HG02588 (cell line): ENCODE measurements at regions not wholly inside any gene's neighbourhood (a gene's known extent, or its start where the extent isn't known, plus 50 kb on each side); places are given as distances from the start of the nearest gene placed in this dataset.
"Not testable (repeated sequence)": the region's sequence is repeated elsewhere in the genome, so short reads cannot be mapped to it uniquely, and the experiment has no call there.

Experiments
- ATAC-seq: cut with Tn5 transposase; IDR thresholded peaks from one replicate; pipeline ENCODE4 v1.9.1; 2021; ENCODE audit warnings: mild to moderate bottlenecking, moderate library complexity; ENCODE audit not compliant: unreplicated experiment

DNA sequence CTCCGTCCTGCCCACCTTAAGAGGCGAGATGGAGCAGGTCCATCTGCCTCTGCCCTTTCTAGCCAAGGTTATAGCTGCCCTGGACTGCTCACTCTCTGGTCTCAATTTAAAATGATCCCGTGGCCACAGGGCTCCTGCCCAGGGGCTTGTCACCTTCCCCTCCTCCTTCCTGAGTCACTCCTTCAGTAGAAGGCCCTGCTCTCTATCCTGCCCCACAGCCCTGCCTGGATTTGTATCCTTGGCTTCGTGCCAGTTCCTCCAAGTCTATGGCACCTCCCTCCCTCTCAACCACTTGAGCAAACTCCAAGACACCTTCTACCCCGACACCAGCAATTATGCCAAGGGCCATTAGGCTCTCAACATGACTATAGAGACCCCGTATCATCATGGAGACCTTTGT, 105.3 kb upstream of the PZP start:
- ATAC-seq: not testable (repeated sequence)

DNA sequence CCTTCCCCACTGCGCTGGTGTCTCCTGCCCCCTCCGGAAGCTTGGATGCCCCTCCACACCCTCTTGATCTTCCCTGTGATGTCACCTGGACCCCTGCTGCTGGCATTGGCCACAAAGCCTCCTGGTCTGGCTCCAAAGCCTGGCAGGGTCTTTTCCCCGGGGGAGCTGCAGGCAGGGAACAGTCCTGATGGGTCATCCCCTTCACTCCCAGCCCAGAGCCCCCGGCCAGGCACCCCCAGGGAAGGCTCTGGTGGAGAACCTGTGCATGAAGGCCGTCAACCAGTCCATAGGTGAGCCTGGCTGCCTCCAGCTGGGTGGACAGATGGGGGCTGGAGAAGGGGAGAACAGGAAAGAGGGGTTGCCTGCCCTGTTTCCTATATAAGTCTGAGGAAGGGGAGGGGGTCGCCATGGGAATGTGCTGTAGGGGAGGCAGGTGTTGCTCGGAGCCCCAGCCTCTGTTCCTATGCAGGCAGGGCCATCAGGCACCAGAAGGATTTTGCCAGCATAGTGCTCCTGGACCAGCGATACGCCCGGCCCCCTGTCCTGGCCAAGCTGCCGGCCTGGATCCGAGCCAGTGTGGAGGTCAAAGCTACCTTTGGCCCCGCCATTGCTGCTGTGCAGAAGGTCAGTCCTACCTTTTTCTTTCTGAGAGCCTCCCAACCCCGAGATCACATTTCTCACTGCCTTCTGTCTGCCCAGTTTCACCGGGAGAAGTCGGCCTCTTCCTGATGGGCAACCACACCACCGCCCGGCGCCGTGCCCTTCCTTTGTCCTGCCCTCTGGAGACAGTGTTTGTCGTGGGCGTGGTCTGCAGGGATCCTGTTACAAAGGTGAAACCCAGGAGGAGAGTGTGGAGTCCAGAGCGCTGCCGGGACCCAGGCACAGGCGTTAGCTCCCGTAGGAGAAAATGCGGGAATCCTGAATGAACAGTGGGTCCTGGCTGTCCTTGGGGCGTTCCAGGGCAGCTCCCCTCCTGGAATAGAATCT, 104.5 kb upstream of the PZP start:
- not testable (repeated sequence) for ATAC-seq

DNA sequence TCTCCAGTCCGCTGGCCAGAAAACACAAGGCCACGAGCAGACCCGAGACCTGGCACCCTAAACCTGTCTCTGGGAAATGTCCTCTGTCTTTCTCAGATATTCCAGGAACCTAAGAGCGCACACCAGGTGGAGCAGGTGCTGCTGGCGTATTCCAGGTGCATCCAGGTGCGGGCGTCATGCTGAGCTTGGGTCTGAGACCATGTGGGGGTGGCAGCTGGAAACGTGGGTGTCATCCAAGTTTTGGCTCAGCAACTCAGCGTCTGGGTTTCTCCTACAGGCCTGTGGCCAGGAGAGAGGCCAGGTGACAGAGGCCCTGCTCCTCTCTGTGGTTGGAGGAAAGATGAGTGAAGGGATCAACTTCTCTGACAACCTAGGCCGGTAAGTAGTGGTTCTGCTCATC, 103.3 kb upstream of the PZP start:
- not testable (repeated sequence) for ATAC-seq

DNA sequence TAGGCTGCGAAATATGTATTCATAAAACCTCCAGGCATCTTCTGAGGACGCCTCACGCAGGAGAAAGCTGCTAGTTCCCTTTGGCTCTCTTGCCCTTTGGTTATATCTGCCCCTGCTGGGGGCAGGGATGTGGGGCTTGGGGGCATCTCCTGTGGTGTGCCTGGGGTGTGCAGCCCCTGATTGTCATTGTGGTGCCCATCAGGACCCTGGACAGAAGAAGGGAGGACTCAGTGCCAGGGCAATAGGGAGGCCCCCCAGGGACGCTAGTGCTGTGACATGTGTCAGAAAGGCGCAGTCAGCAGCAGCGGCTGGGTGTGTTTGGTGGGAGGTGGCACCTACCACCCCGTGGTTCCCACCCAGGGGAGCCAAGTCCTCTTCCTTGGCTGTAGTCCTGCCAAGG, 102.5 kb upstream of the PZP start:
- not testable (repeated sequence) for ATAC-seq

DNA sequence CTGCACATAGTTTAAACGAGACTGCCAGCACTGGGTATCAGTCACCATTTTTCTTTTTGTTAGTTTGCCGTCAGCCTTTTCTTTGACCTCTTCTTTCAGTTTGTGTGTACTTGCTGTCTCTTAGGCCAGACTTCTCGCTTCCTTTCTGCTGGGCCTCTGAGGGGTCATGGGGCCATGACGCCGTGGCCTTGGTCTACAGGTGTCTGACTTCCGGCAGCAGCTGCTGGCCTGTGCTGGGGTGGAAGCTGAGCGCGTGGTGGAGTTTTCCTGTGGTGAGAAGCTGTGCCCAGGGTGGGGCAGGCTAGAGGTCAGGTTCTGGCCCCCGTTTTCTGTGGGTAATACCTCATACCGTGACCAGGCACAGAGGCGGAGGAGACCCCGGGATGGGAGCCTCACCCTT, 101.6 kb upstream of the PZP start:
- not testable (repeated sequence) for ATAC-seq

DNA sequence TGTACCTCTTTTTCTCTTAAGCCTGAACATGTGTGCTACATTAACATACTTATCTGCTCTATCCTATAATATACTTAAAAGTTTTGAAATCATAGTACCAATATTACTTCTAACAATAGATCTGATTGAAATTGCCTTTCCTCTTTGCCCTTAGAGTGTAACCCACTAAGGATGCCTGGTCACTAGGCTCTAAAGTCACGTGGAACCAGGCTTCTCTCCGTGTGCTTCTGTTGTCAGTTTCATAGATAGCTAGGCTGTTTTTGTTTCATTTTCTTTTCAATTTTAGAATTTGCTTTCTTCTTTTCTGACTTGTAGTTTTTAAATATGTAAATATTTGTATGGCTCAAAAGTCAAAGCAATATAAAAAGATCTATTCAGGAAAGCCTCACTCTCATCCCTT, 100.5 kb upstream of the PZP start:
- peak; percentile 50 for ATAC-seq

DNA sequence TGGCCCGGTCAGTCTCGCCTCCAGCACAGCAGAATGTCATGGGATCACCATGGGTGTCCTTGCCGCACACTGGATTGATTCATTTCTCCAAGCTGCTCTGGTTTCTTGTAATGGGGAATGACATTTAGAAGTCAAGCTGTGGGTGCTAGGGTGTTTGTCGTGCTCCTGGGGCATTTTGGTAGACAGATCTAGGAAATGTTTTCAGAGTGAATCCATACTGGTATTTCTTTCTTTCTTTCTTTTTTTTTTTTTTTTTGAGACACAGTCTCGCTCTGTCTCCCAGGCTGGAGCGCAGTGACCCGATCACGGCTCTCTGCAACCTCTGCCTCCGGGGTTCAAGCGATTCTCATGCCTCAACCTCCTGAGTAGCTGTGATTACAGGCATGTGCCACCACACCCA, 100.0 kb upstream of the PZP start:
- not testable (repeated sequence) for ATAC-seq

DNA sequence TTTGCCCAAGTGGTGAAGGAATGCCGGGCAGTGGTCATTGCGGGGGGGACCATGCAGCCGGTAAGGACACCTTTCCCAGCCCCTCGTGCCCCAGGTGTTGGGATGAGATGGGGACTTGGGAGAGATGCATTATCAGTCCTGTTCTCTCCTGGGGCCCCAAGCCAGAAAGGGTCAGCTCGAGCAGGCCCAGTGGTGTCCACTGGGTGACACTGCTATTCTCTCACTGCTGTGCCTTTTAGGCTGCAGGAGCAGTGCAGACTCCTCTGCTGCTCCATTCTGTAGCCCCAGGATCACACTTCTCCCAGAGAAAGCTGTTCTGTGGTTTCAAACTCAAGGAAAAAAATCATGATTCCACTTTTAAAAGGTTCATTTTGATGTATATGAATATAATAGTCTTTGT, 99.1 kb upstream of the PZP start:
- ATAC-seq: not testable (repeated sequence)

DNA sequence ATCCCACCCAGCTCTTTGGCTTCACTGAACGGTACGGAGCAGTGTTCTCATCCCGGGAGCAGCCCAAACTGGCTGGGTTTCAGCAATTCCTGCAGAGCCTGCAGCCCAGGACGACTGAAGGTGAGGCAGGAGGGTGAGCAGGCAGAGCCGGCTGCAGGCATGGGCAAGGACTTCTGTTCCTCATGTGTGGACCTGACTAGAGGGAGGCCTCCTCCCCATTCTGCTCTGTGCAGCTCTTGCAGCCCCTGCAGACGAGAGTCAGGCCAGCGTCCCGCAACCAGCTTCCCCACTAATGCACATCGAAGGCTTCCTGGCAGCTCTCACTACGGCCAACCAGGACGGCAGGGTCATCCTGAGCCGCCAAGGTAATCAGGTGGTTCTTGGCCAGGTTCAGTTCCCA, 97.8 kb upstream of the PZP start:
- not testable (repeated sequence) for ATAC-seq

DNA sequence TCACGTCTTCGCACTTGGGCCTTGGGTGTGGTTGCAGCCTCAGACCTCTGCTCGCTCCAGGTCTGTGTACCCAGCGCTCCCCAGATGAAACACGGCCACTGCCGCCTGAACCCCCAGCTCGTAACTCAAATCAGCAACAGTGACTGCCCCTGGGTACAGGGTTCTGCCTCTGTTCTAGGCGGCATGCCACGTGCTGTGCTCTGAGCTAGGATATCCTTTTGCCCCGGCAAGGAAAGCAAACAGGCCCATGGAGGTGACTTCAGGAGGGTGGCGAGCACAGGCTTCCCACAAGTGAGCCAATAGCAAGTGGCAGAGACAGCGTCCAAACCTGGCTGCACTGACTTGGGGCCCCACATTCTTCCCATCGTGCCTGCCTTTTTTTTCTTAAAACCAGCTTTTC, 96.3 kb upstream of the PZP start:
- ATAC-seq: not testable (repeated sequence)

DNA sequence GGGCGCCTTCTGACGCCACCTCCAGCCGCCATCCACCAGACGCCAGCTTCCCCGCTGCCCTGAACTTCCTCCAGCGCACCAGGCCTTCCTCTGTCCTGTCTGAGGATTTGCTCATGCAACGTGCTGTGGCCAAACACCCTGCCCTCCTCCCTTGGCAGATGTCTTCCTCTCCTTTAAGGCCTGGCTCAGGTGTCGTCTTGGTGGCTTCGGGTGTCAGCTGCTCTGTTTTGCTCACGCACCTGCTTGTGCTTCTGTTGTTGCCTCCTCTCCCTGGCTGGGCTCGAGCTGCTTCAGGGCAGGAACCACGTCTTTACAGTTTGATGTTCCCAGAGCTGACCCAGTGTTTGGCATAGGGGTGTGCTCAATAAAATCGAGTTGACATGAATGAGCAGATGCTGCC, 87.7 kb upstream of the PZP start:
- not testable (repeated sequence) for ATAC-seq

DNA sequence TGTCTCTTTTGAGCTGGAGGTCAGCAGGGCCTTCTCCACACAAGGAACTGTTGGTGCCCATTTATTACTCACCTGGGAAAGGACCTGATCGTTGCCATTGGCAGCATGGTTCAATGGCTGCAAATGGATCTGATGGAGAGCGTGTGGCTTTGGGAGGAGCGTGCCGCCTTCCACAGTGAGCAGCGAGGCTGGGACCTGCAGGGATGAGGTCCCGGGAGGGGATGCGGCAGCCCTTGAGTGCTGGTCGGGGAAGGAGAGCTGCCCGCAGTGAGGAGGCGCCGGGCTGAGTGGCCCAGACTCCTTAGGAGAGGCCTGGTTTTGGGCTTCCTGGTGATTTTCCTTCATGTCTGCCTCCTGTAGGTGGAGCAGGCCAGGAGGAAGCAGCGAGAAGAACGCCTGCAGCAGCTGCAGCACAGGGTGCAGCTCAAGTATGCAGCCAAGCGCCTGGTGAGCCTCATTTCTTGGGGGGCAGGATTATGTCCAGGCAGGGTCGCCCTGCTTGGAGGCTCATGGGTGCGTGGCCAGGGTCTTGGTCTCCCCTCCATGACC, 86.0 kb upstream of the PZP start:
- not testable (repeated sequence) for ATAC-seq

DNA sequence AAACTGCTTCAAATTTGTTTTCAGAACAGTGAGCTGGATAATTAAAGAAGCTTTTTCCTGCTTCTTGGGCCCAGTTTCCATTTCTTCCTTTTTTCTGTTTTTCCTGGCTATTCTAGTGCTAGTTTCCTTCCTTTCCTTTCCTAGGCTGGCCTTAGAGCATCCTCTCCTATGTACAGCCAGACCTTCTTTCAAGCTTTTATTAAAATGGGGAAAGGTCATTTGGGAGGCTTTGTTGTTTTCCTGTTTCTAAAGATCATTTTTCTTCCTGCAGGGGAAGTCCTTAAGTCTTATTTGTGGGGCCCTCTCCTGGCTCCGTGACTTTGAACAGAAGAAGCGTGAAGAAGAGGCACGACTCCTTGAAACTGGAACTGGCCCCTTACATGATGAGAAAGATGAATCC, 85.2 kb upstream of the PZP start:
- ATAC-seq: not testable (repeated sequence)

DNA sequence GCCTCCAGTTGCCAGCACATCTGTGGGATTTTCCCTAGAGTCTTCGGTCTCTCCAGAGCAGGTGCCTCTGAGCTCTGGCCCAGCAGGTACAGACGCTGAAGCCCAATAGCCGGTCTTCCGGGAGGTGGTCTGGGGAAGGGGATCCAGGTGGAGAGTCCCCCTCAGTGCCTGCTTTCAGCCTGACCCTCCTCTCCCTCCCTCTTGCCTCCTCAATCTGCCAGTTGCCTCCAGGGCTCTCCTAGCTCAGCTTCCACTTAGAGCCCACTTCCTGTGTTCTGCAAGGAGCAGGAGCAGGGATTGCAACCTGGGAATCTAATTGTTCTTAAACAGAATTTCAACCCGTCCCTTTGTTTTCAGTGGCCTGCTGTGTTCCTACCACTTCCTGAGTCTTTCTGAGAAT, 81.8 kb upstream of the PZP start:
- not testable (repeated sequence) for ATAC-seq

DNA sequence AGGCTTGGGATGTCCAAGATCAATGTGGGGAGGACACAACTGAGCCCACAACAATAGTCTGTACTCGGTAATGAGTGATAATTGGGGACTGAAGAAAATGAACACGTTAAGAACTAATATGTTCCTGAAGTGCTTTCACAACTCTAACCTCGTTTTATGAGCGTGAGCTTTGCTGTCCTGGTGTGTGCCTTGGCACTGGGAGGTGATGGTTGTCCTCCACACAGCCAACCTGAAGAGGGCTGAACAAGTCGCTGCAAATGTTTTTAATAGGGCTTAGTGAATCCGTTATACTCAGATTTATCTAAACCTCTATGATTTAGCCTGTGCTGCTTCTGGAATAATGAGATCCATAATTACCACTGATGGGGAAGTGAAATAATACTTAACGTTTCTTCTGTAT, 76.5 kb upstream of the PZP start:
- not testable (repeated sequence) for ATAC-seq

DNA sequence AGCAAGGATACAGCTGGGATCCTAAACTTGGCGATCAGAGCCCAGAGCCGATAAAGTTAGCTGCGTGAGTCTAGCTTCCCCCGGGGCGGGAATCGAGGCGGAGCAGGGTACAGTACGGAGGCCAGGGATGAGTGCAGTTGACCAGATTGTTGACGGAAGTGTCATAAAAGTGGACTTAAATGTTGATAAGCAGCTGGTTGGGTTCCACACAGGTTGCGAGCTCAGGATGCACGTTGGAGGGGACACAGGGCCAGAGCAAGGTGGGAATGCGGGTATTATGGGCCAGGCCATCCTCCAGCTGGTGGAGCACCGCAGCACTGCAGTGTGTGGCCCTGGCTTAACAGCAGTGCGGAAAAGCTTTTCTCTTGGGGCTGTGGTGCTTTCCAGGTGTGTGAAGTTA, 76.0 kb upstream of the PZP start:
- ATAC-seq: peak; percentile 30

DNA sequence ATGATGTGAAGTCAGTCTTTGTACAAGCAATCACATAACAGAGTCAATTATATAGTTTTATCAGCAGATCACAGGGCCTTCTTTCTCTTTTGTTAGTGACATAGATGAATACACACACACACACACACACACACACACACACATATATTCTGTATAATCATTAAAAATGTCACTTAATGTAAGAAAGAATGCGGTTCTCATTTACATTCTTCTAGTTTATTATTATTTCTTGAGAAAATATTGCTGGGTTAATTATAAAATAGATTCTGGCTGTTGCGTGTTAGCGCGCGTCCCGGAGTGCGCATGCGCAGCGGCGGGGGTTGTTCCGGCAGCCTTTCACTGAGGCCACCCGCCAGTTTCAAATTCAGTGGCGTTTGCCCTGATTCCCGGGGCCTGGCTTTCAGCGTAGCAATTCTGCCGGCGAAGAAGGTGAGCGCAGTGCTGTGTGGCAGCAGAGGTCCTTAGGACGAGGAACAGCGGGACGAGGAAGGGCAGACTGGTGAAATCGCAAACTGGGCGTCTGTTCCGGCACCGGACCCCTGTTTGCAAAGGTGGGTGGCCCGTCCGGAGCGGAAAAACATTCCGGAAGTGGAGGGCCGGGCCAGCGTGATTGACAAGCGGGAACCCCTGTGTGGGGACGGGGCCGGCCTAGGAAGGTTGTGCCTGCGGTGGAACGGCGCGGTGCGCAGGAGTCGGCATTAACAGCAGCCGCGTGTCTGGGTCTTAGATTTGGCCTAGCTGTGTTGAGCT, 75.3 kb upstream of the PZP start:
- ATAC-seq: peak; percentile 88

DNA sequence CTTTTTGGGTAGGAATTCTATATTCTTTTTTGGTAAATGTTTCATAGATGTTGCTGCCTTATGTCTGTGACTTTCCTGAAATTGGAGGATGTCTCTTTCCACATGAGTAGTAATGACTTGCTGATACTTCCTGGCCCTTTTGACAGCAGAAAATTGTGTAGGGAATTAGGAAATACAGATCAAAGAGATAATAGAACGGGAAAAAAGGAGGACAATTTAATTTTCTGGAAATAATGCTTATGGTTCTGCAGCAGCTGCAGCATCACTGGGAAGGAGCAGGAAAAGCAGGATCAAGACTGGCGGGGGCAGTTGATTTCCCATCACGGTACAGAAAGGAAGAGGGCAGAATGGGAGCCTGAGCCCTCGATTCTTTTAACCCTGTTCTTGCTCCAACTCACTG, 68.8 kb upstream of the PZP start:
- ATAC-seq: no peak

DNA sequence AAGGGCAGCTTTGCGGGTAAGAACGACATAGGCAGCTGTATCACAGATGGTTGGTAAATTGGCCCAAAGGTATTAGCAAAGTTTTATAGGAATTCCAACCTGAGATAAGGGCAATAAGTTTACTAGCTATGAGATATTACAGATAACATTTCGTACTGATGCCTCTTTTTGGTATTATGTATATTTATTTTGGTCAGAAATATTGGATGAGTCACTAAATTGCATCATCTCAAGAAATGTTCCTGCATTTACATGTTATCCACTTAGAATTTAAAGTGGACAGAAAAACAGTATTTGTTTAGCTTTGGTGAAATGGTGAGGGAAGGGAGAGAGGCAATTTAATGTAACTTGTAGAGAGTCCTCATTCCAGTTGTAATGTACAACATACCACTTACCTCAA, 65.1 kb upstream of the PZP start:
- ATAC-seq: no peak

DNA sequence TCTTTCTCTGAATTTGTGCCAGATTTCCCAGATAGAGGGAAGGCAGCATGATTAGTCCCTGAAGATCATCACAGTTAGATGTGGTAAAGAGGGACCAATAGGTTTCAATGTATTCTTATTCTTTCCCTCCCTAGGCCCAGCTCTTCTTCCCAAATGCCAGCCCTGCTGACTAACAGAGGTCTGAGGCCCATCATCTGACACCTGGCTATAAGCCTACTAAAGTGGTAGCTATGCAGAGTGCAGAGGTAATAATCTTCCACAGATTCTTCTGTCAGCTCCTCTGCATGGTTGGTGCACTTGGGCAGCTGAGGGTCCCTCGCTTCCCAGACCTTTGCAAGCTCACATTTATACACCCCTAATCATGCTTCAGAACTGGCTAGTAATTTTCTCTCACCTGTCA, 63.7 kb upstream of the PZP start:
- no peak for ATAC-seq

DNA sequence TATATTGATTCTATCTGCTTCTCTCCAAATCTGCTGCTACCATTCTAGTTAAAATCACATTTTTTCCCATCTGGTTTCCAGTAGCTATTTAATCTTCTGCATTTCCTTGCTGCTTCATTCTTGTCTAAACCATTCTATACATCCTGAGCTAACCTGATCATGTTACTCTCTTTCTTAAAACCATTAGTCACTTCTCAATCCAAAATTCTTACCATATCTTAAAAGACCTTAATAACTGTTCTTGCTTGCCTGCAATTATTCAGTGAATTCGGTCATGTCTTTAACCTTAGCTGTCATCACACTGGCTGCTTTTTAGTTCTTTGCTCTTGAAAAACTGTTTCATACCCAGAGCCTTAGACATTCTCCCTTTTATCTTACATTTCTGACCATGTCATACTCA, 56.4 kb upstream of the PZP start:
- no peak for ATAC-seq

DNA sequence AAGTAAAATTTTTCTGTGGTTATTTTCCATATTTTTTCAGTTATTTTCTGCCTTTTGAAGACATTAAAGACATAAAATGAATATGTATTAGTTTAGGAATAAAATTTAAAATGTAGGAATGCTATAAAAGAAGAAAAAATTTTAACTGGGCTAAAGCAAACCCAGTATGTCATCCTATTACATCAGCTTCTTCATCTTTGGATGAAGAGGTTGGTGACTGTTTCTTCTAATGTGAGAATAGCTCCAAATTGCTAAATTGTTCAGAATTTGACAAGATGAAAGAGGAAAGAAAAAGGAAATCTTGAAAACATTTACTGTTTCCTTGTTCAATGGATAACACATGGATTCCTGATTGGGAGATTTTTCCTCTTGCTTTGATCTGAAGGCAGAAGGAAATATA, 52.7 kb upstream of the PZP start:
- ATAC-seq: no peak
